GDM1 (cell line): ENCODE measurements at regions not wholly inside any gene's neighbourhood (a gene's known extent, or its start where the extent isn't known, plus 50 kb on each side); places are given as distances from the start of the nearest gene placed in this dataset.
"Not testable (repeated sequence)": the region's sequence is repeated elsewhere in the genome, so short reads cannot be mapped to it uniquely, and the experiment has no call there.

Experiments used
- DNase-seq: peaks from one replicate; lab custom pipeline; 2025; lab: John Stamatoyannopoulos, UW

DNA sequence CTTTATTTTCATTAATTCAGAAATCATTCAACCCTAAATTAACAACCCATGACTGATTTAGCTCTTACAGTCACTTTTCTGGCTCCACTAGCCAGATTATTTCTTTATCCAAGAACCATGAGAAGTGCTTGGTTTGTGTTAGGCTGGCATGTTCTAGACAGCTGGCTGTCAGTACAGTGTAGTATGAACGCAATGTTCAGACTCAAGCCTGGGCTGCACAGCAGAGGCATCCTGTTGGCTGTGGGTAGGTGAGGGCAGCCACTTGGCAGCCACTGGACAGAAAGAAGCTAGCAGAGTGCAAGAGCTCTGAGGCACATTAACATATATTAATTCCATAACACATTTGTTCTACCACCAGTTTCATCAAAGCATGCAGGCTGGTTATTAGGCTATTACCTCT, 522.9 kb upstream of the FSHR start:
- no peak for DNase-seq

DNA sequence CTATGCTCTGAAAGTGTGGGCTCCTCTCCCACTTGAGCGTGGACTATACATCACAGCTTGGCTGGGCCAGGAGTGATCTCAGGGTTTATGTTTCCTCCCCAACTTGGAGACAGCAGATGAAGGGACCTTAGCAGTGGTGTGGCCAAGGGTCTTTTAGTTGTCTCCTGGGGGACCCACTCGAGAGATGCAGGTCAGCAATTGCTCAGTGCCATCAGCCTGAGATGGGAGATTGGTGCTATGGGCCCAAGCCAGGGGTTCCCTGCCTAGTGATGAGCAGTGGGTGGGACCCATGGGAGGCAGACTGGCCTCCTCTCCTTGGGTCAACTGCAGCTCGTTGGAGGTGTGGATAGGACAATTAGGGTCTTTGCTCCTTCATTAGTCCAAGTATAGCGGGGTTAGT, 510.5 kb upstream of the FSHR start:
- DNase-seq = no peak

DNA sequence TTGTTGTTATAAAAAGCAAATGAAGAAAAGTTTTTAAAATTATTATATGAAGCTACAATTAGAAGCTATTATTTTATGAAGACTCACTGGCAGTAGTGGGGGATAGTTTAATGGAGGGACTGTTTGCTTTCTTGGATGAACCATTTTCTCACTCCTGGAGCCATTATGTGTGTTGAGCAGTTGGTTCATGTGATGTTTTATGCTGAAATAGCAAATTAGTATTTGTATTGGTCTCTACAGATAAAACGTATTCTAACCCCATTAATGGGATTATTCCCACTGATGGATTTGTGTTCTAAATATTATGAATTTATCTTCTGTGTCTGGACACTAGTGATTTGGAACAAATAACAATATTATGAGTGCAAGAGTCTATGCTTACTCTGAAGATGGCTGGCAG, 507.5 kb upstream of the FSHR start:
- DNase-seq = no peak

DNA sequence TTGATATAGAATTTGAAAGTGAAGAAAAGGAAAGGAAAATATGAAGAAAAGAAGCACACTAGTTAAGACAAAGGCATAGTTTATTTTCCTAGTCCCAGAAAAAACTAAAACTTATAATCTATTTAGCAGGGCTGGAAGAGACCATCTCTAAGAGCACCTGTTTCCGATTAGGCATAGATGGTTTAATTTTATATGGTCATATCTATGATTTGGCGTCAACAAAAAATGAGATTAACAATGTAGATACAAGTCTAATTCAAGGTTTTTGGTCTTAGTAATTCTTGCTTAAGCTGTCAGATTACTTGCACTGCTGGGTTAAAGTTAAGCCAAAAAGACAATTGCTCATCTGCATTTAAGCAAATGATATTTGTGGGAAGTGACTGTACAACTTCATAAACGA, 502.5 kb upstream of the FSHR start:
- no peak for DNase-seq

DNA sequence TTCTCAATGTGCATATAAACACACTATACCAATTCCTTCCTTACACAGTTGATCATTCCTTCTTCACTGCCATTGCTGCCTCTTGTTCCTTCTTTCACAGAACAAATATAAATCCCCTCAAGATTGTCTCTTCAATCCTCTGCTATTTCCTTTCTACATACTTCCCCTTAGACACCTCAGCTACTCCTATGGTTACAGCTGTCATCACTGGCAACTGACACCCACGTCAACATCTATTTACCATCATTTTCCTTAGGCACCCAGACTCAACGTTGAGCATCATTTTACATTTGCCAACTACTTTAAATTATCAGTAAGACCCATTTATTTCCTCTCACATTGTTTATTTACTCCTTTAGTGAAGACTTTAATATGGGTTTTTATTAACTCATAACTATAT, 488.8 kb upstream of the FSHR start:
- DNase-seq = no peak

DNA sequence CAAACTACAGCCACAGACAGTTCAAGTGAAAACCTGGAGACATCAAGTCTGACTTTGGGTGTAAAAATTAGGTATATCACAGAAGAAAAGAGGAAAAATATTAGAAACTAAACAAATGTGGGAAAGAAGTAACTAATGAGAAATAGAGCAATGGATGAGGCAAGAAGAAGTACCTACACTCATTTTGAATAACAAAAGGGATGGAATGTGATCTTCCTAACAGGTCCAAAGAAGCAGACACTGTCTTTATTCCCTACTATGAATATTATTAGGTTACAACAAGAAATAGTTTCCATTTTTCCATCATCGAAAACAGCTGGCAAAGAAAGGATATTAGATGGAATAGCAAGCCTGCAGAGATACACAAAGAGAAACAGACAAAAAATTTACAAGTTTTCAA, 486.3 kb upstream of the FSHR start:
- DNase-seq = no peak

DNA sequence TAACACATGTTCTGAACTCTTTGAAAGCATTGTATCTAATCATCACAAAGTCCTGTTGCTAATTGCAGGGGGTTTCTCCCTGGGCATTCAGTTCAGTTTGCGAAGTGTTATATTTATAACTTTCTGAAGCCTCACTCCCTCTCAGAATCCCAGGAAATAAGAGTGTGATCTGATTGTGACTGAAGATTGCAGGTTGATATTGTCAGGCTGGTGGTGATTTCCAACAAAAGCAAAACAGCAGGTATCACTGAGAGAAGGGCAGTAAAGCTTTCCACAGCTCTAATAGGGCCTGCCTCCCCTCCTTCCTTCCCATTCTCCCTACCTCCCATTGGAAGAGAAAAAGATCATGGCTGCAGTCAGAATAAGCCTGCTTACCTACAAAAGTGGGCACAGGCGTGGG, 466.7 kb upstream of the FSHR start:
- DNase-seq = no peak

DNA sequence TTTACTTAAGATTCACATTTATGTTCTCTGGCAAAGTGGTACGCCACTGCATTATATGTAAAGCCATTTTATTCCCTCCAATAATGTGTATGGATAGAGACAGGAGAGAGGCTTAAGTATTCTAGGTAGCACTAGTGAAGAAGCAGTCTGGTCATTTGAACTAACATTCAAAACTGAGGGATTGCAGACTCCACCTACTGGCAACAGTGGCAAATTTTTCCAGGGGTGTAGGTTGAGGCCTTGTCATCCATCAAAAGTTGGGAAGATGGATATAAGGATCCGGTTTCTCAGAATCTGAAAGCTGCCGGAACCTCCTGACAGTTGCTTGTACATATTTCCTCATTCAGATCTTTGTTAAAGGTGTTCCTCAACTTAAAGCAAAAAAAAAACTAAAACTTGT, 465.5 kb upstream of the FSHR start:
- no peak for DNase-seq

DNA sequence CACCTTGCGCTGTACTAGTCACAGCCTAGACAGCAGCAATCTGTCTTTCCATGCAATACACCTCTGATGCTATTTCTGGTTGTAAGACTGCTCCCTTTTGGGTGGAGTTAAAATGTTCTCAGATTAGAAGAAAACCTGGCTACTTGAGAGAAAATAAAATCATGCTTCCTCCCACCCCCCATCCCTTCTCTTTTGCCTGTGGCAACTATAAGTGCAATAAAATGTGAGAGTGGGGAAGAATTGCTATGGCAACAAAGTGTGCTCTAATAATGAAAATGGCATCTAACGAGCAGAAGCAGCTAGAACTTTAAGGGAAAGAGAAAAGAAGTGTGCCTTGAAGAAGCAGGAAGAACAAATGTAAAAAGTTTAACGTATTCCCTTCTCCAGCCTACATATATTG, 464.2 kb upstream of the FSHR start:
- DNase-seq = no peak

DNA sequence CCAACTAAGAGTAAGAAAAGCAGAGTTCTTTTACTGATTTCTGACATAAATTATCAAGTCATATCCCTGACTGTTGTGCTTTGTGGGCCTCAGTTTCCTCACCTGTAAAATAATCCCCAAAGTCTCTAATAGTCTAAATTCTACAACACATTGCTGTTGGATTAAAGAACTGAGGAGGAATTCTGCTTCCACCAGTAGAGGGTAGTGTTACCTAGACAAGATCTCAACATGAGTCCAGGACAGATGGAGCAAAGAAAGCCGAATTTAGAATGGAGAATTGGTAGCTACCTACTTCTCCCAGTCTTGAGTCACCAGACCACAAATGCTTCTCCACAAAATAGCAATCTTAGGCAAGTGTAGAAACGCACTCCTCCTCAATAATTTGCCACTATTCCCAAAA, 462.5 kb upstream of the FSHR start:
- DNase-seq = peak; percentile 6

DNA sequence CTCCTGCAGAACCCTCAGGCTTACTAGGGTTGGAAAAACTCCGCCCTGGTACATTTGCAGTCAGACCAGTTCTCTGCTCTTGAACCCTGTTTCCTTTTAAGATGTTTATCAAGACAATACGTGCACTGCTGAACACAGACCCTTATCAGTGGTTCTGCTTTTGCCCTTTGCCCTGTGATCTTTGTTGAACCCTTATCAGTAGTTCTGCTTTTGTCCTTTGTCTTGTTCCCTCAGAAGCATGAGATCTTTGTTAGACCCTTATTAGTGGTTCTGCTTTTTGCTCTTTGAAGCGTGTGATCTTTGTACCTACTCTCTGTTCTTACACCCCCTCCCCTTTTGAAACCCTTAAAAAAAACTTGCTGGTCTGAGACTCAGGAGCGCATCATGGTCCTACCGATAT, 457.5 kb upstream of the FSHR start:
- DNase-seq = not testable (repeated sequence)

DNA sequence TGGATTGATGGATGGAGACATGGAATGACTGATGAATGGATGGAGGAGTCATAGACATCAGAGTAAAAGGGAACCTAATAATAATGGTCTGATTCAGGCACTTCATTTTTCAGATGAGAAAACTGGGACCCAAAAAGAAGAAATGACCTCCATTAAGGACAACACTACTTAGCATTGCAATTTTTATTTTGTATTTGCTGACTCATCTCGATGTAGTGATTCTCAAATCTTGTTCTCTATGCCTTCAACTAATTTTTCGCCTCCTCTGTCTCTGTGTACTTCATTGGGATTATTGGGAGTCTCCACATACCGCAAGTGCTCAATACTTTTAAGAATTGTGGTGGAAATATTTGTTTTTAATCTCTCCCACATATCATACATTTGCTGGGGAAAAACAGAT, 446.2 kb upstream of the FSHR start:
- no peak for DNase-seq

DNA sequence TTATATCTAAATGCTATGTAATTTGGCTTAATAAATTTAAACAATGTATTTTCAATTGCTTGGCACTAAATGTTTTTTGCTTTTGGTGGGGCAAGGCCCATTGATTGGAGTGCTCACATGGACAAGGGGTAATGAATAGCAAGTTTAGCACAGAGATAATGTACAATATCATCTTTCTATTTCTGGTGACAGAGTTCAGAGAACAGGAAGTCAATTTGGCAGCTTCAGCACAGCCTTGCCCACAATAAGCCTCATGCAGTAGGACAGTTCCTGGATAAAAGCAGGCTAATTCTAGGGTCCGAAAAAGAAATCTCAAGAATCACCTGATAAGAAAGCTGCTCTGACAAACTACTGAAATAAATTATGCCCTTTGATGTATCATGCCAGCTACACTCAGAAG, 443.9 kb upstream of the FSHR start:
- no peak for DNase-seq

DNA sequence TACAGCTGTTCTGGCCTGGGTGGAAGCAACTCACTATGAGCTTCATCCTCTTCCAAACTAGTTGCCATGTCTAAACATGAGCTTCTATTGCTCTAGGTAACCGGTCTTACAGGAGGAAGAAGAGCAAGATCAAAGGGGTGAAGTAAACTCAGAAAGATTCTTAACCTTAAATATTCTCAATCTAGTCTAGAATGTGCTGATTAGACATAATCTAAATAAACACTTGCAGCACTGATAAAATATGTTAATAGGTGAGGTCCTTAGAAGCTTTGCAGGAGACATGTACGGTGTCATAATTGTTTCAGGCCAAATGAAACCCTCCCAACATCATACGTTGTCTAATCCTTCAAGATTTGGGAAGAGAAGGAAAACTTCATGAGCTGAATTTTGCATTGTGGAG, 431.6 kb upstream of the FSHR start:
- no peak for DNase-seq

DNA sequence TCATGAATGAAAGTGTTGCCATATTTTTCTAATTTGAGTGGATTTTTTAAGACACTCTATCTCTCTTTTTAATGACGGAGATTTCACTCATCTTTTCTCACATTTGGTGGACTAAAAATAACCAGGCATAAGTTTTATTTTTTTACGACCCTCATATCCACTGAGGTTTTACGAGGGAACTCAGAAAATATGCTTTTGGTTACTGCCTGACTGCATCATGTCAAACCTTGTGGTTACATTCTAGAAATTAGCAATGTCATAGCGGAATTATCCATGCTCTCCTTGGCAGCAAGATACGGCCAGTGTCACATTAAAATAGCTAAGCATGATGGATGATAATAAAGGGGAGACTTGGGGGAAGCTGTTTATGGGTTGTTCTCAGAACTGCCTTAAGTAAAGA, 428.6 kb upstream of the FSHR start:
- DNase-seq = no peak

DNA sequence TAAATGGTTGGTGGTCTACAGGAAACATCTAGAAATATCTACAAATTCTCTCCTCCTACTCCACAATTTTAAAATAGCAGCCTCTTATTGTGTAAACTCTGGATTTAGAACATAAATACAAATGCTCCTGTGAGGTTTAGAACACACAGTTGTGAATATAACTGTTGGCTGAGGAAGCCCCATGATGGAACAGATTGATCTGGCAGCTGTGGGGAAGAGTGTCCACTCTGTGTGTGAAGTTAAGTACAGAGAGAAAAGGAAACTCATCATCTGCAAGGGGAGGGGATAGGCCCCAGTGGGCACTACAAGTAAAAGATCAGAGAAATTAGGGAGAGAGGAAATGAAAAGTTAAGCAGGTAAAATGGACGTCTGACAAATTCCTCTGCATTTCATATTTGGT, 422.7 kb upstream of the FSHR start:
- DNase-seq = no peak

DNA sequence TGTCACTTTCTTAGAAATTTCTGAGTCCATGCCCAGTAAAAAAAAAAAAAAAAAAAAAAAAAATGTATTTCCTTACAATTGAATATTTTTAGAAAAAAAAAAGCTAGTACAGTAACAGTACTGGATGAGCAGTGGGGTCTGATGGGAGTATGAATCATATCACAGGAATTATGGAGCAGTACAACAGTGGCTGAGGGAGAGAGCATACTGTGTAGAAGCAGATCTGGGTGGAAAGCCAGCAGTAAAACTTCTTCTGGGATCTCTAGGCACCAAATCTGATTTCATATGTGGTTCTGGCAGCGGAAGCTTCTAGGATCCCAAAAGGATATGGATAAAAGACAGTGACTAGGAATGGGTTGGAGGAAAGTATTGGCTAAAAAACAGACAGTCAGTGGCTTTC, 414.9 kb upstream of the FSHR start:
- DNase-seq = no peak

DNA sequence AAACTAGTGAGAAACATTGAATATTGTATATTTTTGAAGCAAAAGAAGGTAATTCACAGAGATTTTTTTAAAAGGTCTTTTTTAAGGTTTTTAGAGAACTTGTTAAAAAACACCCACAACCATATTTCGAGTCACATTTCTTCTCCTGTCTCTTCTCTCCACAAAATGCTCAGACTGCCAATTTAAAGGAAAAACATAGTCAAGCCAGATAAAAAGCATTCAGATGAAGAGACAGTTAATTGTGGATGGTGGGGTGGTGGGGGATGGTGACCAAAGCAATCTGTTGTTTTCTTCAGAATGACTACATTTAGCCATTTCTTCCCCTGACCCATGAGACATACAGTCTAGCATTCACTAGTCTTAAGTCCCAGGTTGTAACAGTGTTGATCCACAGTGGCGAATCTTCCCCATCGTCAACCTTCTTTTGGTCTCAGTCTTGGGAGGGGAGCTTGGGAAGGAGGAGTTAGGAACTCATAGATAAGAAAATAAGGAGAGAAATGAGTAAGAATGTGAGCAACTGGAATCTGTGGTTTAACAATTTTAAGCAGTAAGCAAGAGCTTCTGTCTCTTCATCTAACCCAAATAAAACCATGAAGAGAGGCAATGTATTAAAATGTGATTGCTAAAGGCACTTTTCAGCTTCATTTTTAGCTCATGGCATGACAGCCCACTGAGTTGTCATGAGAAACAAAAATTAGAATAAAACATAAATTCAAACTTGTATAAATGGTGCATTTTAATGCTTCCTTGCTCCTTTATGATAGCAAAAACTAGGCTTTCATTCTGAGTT, 413.7 kb upstream of the FSHR start:
- no peak for DNase-seq

DNA sequence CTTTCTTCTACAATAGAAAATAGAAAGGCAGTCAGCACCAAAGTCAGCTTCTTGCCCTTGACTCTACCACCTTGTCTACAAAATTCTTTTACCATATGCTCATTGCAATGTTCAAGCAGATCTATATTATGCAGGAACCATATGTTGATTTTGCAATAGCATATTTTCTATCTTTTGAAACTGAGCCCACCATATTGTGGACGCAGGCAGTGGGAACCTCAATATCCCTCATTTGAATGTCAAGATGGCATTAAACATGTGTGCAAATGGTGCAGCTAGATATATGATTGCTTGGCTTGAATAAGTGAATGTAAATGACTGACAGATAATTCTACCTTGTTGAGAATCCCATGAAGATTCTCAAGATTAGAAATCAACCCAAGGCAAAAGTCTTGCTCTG, 412.7 kb upstream of the FSHR start:
- no peak for DNase-seq

DNA sequence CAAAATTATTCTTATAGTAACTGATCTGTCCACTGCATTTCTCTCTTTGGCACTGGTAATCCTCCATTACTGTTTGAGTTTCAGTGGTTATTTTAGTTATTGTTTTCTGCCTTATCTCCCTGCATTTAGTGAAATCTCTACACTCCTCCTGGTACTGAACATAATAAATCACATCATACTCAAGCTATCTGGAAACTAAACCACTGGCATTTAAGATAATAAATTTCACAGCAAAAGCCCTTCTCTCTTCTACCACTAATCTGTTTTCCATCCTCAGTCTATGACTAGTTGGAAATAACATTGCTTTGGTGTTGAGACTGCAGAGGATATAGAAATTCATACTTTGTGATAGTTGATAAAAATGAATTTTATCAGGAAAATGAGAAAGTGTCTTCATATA, 399.3 kb upstream of the FSHR start:
- DNase-seq = no peak

DNA sequence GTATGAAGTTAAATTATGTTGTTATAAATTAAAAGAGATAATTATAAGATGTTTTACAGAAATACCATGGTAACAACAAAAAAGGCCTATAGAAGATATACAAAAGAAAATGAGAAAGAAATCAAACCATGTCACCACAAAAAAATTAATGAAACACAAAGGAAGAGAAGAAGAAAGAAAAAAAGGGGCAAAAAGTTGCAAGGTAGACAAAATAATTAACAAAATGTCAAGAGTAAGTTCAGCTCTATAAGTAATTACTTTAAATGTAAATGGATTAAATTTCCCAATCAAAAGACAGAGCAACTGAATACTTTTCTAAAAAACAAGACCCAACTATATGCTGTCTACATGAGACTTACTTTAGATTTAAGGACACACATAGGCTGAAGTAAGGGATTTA, 378.4 kb upstream of the FSHR start:
- no peak for DNase-seq

DNA sequence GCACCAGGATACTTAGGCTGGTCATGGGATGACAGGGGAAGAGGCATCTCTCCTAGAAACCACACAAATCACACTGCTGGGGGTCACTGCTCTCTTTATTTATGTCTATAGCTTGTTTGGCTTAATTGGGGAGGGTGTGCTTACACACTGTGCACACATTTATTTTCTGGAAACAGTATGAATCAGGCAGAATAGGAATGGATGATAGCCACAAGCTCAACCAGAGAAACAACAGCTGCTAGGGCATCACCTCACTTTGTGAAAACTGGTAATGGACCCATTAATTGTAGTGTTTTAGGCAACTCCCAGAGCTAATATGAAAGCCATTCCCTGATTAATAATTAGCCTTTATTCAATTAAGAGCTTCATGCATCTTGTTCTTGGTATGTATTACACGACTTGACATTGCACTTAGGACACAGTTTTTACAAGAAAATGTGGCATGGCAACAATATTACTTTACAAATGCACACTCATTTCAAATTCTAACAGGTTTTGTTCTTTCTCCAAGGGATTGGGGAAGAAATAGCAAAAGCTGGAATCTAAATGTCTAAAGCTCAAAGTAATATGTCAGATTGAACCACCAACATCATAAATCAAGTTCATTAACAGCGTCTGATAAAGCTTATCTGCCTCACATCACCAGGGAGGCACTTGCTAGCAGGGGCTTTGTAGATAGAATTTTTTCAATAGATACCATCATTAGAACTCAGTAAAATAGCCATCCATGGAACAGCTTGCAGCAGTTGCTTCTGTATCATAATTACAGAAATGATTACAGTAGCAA, 361.9 kb upstream of the FSHR start:
- DNase-seq = no peak

DNA sequence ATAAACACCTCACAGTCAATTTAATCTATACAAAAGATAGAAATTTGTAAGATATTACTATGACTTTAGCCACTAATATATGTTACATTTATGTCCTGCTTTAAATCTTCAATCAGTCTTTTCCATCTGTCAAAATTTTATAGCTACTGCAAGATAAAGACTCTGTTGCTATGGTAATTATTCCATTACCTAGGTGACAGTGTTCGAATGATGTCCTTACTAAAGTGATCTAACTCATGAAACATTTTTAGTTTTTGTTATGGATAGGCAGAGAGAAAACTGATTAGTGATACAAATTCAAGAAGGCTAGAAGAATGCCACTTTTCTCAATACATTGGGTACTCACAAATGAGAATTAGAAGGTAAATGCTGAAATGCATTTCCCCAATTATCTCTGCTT, 359.9 kb upstream of the FSHR start:
- no peak for DNase-seq

DNA sequence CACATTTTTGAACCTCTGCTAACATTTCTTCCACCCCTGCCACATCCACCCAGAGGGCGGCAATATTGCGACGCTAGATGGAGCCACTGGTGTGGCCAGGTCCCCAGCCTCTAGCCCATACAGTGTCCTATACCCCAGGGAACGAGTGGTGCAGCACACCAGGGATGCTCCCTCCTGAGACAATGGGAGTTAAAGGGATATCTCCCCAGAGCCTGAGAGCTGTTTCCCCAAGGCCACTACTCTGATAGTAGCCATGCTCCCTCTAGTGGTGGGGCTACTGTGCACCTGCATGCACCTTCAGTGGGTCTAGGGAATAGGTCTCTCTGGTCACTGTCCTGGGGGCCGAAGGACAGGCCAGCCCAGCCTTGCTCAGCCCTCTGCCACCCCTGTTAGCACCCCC, 336.4 kb upstream of the FSHR start:
- DNase-seq = peak; percentile 10
